ENCODE measurements at regions not wholly inside any gene's neighbourhood (a gene's known extent, or its start where the extent isn't known, plus 50 kb on each side); places are given as distances from the start of the nearest gene placed in this dataset.

DNA sequence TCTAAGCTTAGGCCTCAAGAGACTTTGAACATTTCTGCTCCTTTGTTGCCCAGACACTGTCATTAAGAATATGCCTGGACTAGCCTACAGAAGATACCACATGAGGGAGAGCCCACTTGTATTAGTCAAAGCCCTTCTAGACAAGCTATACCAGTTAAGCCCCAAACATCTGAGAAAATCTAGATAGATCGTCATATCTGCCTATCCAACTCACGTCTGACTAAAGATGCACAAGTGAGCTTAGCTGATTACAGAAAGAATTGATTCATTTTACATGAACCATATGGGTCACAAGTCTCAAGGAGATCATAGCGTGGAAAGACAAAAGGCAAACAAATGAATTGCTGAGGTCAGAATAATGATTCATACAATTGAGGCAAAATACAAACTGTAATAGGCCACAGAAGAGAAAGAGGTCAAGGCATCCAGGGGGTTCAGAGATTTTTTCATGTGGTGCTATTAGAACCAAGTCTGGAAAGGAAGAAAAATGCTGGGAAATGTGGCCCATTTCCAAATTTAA is 1155.5 kb upstream of the TENM4 start:
- H3K36me3 ChIP-seq: no peaks in the 10 kb centered on the region
- H3K9me3 ChIP-seq: no peaks in the 10 kb centered on the region
- no peak overlapping the region for H3K4me3 ChIP-seq
- peaks cover 0 to 3% (median 0%) of the 10 kb centered on the region in 4 donors for H3K4me1 ChIP-seq
- no peak overlapping the region for H3K27ac ChIP-seq
- TF ChIP-seq, protein P1, sequence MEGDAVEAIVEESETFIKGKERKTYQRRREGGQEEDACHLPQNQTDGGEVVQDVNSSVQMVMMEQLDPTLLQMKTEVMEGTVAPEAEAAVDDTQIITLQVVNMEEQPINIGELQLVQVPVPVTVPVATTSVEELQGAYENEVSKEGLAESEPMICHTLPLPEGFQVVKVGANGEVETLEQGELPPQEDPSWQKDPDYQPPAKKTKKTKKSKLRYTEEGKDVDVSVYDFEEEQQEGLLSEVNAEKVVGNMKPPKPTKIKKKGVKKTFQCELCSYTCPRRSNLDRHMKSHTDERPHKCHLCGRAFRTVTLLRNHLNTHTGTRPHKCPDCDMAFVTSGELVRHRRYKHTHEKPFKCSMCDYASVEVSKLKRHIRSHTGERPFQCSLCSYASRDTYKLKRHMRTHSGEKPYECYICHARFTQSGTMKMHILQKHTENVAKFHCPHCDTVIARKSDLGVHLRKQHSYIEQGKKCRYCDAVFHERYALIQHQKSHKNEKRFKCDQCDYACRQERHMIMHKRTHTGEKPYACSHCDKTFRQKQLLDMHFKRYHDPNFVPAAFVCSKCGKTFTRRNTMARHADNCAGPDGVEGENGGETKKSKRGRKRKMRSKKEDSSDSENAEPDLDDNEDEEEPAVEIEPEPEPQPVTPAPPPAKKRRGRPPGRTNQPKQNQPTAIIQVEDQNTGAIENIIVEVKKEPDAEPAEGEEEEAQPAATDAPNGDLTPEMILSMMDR (IDR thresholded peaks at IDR 0.05): no peak
- intact Hi-C loops (cut with DNase I; ENCODE audit: low total_unique reads): no loop called here
- no peaks in the 10 kb centered on the region for H3K27me3 ChIP-seq
- no peak for DNase-seq

DNA sequence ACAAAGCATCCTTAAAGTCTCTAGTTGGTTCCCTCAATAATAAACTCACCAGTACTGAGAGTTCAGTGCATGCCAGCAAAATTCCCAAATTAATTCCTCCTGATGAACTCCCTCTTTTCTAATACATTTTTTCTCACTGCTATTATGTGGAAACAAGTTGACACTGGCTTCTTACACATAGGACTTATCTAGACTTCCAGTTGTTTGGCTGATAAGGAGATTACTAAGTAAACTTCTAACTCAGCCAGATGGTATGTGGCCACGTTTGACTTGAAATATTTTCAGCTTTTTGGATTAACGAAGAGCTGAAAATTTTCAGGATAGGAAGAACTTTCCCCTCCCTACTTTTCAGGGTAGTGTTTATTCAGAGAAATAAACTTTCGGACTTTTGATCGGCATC is 1154.2 kb upstream of the TENM4 start:
- H3K27ac ChIP-seq: no peak overlapping the region
- H3K4me3 ChIP-seq: no peak overlapping the region
- intact Hi-C loops (cut with DNase I; ENCODE audit: low total_unique reads): no loop called here
- TF ChIP-seq, protein P1 (IDR thresholded peaks at IDR 0.05): no peak
- H3K27me3 ChIP-seq: no peaks in the 10 kb centered on the region
- no peaks in the 10 kb centered on the region for H3K36me3 ChIP-seq
- peaks cover 0 to 3% (median 0%) of the 10 kb centered on the region in 4 donors for H3K4me1 ChIP-seq
- DNase-seq: no peak
- H3K9me3 ChIP-seq: no peaks in the 10 kb centered on the region

DNA sequence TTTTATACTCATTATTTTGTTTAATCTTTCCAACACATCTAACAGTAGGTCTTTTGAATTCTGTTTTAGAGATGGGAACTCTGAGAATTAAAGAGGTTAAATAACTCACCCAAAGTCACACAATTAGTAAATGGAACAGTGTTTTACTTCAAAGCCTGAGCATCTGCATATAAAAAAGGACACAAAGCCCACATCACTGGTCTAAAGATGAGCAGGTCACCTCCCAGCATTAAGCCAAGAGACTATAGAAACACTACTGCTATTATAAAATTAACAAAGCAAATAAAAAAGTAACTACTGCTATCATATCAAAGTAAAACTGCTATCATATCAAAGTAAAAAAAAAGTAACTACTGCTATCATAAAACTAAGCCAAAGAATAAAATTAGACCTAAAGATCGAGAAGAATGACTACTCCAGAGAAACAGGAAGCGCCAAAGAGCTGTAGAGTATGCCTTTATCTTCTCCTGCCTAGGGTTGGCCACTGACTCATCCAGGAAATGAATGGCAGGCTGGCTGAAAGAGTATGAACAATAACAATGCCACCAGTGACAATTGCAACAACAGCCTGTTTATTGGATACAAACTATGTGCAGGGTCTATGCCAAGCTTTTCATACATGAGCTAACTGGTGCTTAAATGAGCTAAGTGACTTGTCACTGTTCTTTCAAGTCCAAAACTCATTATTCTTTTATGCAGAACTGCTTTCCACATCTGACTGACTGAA is 1153.0 kb upstream of the TENM4 start:
- no peak overlapping the region for H3K27ac ChIP-seq
- no peak for DNase-seq
- H3K27me3 ChIP-seq: no peaks in the 10 kb centered on the region
- intact Hi-C loops (cut with DNase I; ENCODE audit: low total_unique reads): no loop called here
- no peaks in the 10 kb centered on the region for H3K36me3 ChIP-seq
- no peak overlapping the region for H3K4me3 ChIP-seq
- TF ChIP-seq, protein P1 (IDR thresholded peaks at IDR 0.05): no peak
- H3K9me3 ChIP-seq: no peaks in the 10 kb centered on the region
- H3K4me1 ChIP-seq: peaks cover 0 to 3% (median 0%) of the 10 kb centered on the region in 4 donors

DNA sequence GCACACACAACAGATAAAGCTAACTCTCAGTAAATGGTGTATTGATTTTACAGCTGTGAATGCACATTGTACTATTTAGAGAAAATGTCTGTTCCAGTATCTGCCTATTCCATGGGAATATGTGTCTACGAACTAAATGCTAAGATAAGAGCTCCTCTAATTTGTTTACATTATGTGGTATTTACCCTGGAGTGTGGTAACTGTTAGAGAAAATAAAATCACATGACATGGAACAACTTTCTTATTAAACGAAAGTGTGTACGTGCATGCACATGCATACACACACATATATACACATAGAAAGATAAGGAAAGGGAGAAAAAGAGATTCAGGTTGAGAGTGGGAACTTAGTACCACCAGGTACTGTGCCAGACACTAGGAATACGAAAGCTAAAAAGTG is 1151.7 kb upstream of the TENM4 start:
- Histone ChIP-seq H3K27me3 (no peaks in the 10 kb centered on the region), H3K27ac (no peak overlapping the region), H3K36me3 (no peaks in the 10 kb centered on the region), H3K9me3 (no peaks in the 10 kb centered on the region), H3K4me1 (peaks cover 0 to 3% (median 0%) of the 10 kb centered on the region in 4 donors), H3K4me3 (no peak overlapping the region)
- TF ChIP-seq, protein P1 (IDR thresholded peaks at IDR 0.05): no peak
- DNase-seq: no peak
- intact Hi-C loops (cut with DNase I; ENCODE audit: low total_unique reads): no loop called here

DNA sequence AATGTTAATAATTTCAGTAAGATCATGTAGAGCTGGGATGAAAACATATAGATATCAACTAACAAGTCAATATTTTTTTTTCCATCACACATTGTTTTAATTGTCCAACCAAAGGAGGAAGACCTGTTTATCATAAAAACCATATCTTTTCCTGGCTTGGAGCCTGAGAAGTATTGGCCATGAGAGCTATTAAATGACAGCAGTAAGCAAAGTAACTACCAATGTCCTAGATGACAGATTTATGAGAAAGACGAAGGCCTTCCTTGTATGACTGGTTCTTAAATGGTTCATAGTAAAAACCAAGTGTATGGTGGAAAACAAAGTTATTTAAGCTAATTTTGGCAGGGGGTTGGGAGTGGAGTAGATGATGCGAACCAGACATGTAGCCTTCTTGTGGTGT is 1147.1 kb upstream of the TENM4 start:
- no peak for DNase-seq
- Histone ChIP-seq H3K4me3 (no peak overlapping the region), H3K27me3 (no peaks in the 10 kb centered on the region), H3K4me1 (no peaks in the 10 kb centered on the region), H3K9me3 (no peaks in the 10 kb centered on the region), H3K27ac (no peak overlapping the region), H3K36me3 (no peaks in the 10 kb centered on the region)
- intact Hi-C loops (cut with DNase I; ENCODE audit: low total_unique reads): no loop called here
- TF ChIP-seq, protein P1 (IDR thresholded peaks at IDR 0.05): no peak

Data from tibial artery (tissue), 4 donors.